Smooth muscle cell of the brain vasculature (primary cell): ENCODE measurements at regions not wholly inside any gene's neighbourhood (a gene's known extent, or its start where the extent isn't known, plus 50 kb on each side); places are given as distances from the start of the nearest gene placed in this dataset.
"Not testable (repeated sequence)": the region's sequence is repeated elsewhere in the genome, so short reads cannot be mapped to it uniquely, and the experiment has no call there.

Source experiments
- DNase-seq: peaks from one replicate; pipeline ENCODE4 v3.0.0-alpha.2; 2012; ENCODE audit warnings: low read depth, low spot score

DNA sequence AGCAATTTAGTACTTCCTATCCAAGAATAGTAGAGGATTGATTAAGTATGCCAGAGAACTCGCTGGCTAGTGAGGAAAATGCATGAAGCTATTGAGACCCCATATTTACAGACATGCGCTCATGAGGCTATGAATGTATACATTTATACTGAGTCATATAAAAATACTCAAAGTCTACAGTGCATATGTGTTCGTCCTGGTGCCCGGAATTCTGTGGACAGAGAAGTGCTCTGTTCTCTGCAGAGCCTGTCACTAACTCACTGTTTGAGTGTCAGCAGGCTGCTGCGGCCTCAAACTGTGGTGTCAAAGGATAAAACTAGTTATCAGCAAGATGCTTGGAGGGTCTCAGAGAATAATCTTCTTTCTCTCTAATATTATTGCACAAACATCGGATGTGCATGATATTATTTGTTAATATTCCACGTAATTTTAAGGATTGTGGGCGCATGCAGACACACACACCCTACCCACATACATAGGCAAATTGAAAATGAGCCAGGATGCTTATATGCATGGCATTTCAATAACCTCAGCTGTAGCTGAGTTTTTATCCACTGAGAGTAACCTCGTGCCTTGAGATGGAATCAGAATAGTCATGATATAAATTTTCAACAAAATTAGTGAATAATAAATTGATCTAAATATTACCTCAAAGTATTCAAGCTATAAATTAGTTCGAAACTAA lies 50.0 kb upstream of the TSC22D2 start:
- no peak for DNase-seq

GRCh38 chr3:150357140-150357539 lies 51.0 kb upstream of the TSC22D2 start:
- DNase-seq, result no peak

DNA sequence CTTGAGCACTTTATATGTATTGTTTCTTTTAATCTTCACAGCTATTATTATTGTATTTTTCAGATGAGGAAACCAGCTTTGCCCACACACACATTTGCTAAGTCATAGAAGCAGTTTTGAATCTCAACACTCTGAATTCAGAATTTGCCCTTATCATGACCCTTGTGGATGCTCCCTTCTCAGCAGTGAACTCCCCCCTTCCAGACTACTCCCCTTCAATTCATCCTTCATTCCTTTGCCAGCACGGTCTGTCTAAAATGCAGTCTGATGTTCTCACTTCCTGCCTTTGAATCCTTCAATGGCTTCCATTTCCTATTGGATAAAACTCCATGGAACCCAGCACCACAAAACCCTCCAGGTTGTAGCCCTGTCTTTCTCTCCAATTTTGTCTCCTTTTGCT lies 52.5 kb upstream of the TSC22D2 start:
- no peak for DNase-seq

- no peak for DNase-seq
Observed at GRCh38 chr3:150352931-150353330, 55.2 kb upstream of the TSC22D2 start.

- no peak for DNase-seq
Observed at GRCh38 chr3:150351398-150351797, 56.7 kb upstream of the TSC22D2 start.

- no peak for DNase-seq
Observed at GRCh38 chr3:150349314-150350097, 58.6 kb upstream of the TSC22D2 start.

GRCh38 chr3:150348500-150348899 lies 59.6 kb upstream of the TSC22D2 start:
- no peak for DNase-seq

DNA sequence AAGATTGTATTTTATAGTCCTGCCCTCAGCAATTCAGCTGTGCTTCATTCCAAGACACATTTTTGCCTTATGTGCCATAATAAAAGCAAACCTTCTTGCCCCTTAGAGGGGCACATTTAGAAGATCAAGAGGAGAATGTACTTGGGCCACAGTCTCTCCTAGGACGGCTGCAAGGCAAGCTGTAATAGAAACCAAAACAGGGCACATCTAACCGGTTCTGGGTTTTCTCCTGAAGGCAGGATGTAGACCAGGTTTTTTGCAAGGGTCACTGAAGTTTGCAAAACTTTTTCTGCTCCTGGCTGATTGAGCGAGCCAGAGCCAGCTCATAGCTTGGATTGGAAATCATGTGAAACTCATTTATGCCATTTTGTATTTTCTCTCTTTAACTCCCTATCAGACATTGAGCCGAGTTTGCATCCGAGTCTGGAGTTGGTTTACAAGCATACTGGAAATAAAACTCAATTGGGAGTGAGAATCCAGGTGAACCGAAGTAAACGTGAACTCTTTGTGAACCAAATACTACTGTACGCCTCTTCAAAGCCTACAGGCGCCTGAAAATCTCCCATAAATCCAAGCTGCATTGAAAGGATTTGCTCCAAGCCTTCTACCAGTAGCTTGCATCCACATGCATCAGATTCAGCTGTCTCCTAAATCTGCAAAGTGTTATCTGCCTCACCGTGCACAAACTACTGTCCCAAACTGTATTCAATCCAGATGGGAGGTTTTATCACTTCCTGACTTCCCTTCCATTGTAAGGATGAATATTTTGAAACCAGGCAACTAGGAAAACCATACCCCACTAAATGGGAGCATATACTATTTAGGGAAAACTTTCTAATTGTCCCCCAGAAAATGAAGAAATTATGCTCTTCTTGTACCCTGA lies 60.9 kb upstream of the TSC22D2 start:
- DNase-seq, result no peak

- no peak for DNase-seq
Observed at GRCh38 chr3:150346266-150346665, 61.8 kb upstream of the TSC22D2 start.

GRCh38 chr3:150345021-150345538 lies 63.0 kb upstream of the TSC22D2 start:
- DNase-seq, result no peak

DNA sequence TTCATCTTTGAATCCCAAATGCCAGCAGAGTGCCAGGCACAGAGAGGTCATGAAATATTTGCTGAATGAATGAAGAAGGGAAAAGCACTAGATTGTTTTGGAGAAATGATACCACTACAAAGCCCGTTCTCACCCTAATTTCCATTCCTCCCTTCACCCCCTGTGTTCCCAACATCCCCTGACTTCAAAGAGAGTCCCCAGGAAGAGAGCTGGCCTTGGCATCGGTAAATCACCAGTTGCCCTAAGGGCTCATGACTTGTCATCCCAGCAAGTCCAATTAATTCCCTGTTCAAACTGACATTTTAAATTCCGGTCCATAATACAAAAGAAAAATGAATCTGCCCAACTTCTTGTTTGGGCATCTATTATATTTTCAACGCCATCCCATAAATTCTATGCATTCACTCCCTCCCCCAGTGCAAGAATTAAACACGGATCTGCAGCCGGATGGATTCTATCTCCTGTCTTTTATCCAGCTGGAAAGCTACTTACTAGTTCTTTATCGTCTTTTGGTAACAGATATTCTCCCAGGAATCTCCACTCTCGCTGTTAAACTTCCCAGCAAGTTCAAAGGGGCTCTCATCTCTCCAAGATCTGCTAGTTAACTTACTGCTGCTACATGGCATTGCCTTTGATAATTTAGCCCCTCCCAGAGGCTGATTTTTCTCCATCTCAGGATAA lies 63.9 kb upstream of the TSC22D2 start:
- DNase-seq, result no peak

DNA sequence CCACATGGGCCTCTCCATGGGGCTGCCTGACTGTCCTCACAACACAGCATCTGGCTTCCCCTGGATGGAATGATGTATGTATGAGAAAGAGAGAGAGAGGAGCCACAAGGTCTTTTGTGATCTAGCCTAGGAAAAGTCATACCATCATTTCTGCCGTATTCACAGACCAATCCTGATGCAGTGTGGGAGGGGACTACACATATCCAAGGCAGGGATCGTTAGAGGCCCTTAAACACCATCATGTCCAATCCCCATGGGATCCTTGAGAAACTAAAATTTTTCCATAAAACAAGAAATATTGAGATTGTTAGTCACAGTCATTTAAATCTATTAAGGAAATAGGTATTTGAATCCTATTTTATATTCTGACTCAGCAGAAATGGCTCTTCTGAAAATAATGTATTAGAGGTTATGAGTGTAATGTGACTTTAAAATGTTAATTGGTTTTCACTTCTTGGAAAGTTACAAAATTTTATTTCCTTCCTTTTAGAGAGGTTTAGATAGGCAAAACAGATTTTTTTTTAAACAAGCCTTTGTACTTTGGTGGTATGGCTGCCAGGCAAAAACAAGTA lies 65.1 kb upstream of the TSC22D2 start:
- no peak for DNase-seq

DNA sequence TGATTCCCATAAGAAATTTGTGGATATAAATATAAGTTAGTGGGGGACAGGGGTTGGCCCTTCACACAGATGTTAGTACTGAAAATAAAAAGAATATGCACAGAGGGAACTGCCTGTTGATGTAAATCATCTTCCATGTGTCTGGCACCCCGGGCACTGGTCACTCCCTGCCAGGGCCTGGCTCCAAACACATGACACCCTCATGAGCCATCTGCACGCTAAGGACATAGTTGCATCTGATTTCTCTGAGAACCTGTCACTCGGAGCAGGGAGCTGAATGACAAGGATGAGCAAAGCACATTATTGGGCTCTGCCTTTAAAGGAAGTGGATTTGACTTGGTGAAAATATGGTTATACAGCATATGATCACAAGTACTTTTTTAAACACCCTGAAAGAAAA lies 66.2 kb upstream of the TSC22D2 start:
- no peak for DNase-seq

DNA sequence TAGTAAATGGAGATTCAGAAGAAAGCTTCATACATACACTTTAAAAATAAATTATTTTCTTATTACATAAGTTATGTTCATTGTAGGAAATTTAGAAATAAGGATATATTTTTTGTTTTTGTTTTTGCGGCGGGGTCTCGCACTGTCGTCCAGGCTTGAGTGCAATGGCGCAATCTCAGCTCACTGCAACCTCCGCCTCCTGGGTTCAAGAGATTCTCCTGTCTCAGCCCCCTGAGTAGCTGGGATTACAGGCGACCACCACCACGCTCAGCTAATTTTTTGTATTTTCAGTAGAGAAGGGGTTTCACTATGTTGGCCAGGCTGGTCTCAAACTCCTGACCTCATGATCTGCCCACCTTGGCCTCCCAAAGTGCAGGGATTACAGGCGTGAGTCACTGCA lies 71.7 kb upstream of the TSC22D2 start:
- DNase-seq, result not testable (repeated sequence)

- DNase-seq, result no peak
Observed at GRCh38 chr3:150335631-150336030, 72.5 kb upstream of the TSC22D2 start.

GRCh38 chr3:150334974-150335373 lies 73.1 kb upstream of the TSC22D2 start:
- no peak for DNase-seq

DNA sequence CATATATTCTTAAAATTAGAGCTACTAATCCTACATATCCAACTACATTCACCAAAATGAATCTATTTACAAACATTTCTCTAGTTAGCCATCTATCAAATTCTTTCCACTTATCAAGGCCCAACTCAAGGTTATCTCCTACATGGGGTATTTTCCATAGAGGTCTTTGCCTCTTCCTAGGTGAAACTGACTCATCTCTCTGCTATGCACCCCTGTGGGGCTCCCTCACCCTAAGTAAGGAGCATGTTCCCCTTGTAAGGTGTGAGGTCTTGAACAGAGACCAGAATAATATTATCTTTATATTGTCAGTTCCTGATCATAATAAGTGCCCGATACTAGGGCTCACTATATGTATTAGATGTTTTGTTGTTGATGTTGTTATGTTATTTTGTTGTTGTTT lies 74.6 kb upstream of the TSC22D2 start:
- no peak for DNase-seq

DNA sequence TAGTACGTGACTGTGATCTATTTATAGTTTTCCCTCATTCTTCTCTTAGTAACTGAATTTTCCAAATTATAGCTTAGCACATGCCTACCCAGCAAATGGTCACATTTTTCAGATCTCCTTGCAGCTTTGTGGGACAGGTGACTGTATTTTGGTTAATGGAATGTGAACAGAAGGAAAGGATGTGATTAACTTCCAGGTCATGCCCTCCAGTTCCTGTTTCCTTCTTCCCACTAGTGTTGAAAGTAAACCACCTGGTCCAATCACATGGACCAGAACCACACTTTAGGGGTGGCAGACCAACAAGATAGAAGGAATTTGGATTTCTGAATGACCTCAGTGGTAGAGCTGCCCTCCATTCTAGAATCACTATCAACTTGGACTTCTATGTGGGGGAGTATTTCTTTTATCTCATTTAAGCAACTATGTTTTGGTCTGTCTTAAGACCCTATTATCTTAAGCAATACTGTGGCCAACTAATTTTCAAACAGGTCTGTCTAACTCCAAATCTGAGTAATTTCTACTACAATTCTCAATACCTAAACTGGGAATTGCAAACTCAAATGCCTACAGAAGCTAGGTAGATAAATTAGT lies 76.0 kb upstream of the TSC22D2 start:
- no peak for DNase-seq

DNA sequence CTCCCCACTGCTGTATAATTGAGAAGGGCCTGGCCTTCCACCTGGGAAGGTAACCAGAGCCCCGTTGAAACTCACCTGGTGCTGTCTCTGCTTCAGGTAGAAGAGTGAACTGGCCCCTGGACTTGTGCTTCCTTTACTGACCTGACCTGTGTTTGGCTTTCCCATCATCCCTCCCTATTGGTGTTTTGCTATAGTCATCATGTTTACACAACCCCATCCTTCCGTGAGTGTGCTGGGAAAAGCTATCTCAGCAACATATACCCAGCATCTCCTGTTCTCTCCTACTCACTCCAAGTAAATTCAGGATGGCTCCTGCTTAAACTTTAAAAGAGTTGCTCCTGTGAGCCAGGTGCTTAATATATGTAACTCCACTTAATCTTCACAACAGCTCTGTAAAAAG lies 77.2 kb upstream of the TSC22D2 start:
- DNase-seq, result no peak

GRCh38 chr3:150330174-150330573 lies 77.9 kb upstream of the TSC22D2 start:
- DNase-seq, result no peak

DNA sequence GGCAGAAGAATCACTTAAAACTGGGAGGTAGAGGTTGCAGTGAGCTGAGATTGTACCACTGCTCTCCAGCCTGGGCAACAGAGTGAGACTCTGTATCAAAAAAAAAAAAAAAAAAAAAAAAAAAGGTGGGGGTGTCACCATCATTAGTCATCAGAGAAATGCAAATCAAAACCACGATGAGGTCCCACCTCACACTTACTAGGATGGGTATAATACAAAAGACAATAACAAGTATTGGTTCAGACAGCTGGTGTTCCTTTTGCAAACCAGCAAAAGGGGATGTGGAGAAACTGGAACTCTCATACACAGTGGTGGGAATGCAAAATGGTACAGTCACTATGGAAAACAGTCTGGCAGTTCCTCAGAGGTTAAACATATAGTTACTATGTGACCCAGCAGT lies 78.7 kb upstream of the TSC22D2 start:
- no peak for DNase-seq
